Lung (tissue), 11 donors: ENCODE measurements at regions not wholly inside any gene's neighbourhood (a gene's known extent, or its start where the extent isn't known, plus 50 kb on each side); places are given as distances from the start of the nearest gene placed in this dataset.

Source experiments
- ATAC-seq: fragments of 200-7000 bp; cut with Tn5 transposase; one replicate; pipeline ENCODE4 v1.9.1; 2020; ENCODE audit warnings: moderate number of reproducible peaks; ENCODE audit not compliant: insufficient read depth, low FRiP score
- DNase-seq, 3 donors: peaks; one replicate each; pipeline ENCODE4 v3.0.0-alpha.2; 2013 to 2017
- H3K27ac ChIP-seq, 2 donors: one replicate each; pipeline ENCODE4 v1.5.1; 2013; ENCODE audit warnings: mild to moderate bottlenecking in 2 of 2, moderate library complexity in 2 of 2, control low read depth in 1 of 2, inconsistent platforms in 1 of 2, low read depth in 1 of 2, low read length in 1 of 2
- H3K27me3 ChIP-seq, 3 donors: one replicate each; pipeline ENCODE4 v1.5.1; 2013; ENCODE audit warnings: low read length in 2 of 3; ENCODE audit not compliant: control insufficient read depth in 3 of 3, insufficient read depth in 3 of 3
- H3K36me3 ChIP-seq, 4 donors: one replicate each; pipeline ENCODE4 v1.5.1; 2013; ENCODE audit warnings: low read length in 4 of 4, mild to moderate bottlenecking in 1 of 4, moderate library complexity in 1 of 4; ENCODE audit not compliant: control insufficient read depth in 4 of 4, insufficient read depth in 4 of 4
- H3K4me1 ChIP-seq, 5 donors: one replicate each; pipeline ENCODE4 v1.5.1; 2013; ENCODE audit warnings: low read length in 5 of 5, mild to moderate bottlenecking in 2 of 5, moderate library complexity in 1 of 5; ENCODE audit not compliant: control insufficient read depth in 5 of 5, insufficient read depth in 5 of 5
- H3K4me3 ChIP-seq: one replicate; pipeline ENCODE4 v1.5.1; 2013; ENCODE audit warnings: mild to moderate bottlenecking, control low read depth, moderate library complexity
- H3K9ac ChIP-seq, 2 donors: one replicate each; pipeline ENCODE4 v1.5.1; 2013; ENCODE audit warnings: low read length in 2 of 2, control low read depth in 1 of 2; ENCODE audit not compliant: insufficient read depth in 1 of 2
- H3K9me3 ChIP-seq, 4 donors: one replicate each; pipeline ENCODE4 v1.5.1; 2013; ENCODE audit warnings: low read length in 3 of 4, mild to moderate bottlenecking in 1 of 4, moderate library complexity in 1 of 4; ENCODE audit not compliant: control insufficient read depth in 4 of 4, insufficient read depth in 3 of 4
- CTCF ChIP-seq: IDR thresholded peaks from 2 replicates; pipeline ENCODE4 v1.5.1; 2012; ENCODE audit warnings: mild to moderate bottlenecking; ENCODE audit errors: control extremely low read depth, extremely low read depth
- WGBS, 2 donors: extraction: QIAGEN DNeasy Blood & Tissue Kit; methylation state at CpG; one replicate each; pipeline ENCODE4 v1.1.7; 2013; 5-methylcytosine and 5-hydroxymethylcytosine counted together
- donor health status: control.
- donor health status: control.
- donor health status: Bipolar disorder and iron deficiency.
- donor health status: healthy.
- donor health status: DM: yes; HTN: yes; CAD: no.

GRCh38 chr18:57922885-57923284, 119.8 kb upstream of the ATP8B1 start:
- Histone ChIP-seq H3K4me1 (no peaks in the 10 kb centered on the region), H3K27me3 (no peaks in the 10 kb centered on the region), H3K9ac (no peak overlapping the region), H3K36me3 (no peaks in the 10 kb centered on the region), H3K4me3 (no peak overlapping the region), H3K9me3 (no peaks in the 10 kb centered on the region), H3K27ac (no peak overlapping the region)
- DNase-seq (no peak), ATAC-seq (no peak)
- 89 to 96% methylated on average over 3 of the region's 3 CpGs for WGBS, 2 donors
- TF ChIP-seq CTCF, result no peak

- no peak for TF ChIP-seq CTCF
- DNase-seq (no peak), ATAC-seq (no peak)
- Histone ChIP-seq H3K9me3 (no peaks in the 10 kb centered on the region), H3K4me1 (peaks cover 0 to under 1% (median 0%) of the 10 kb centered on the region in 5 donors), H3K4me3 (no peak overlapping the region), H3K27me3 (no peaks in the 10 kb centered on the region), H3K36me3 (no peaks in the 10 kb centered on the region), H3K27ac (no peak overlapping the region), H3K9ac (no peak overlapping the region)
- WGBS, 2 donors, result 75 to 87% methylated on average over 4 of the region's 4 CpGs
These were observed 118.6 kb upstream of the ATP8B1 start for GRCh38 chr18:57921708-57922107.

- no peak overlapping the region for H3K27ac ChIP-seq
- H3K36me3 ChIP-seq, result no peaks in the 10 kb centered on the region
- no peak for ATAC-seq
- H3K9me3 ChIP-seq, result peaks cover 0 to 2% (median 0%) of the 10 kb centered on the region in 4 donors
- H3K27me3 ChIP-seq, result no peaks in the 10 kb centered on the region
- DNase-seq, result no peak
- WGBS, 2 donors, result 83 to 85% methylated on average over 1 of the region's 1 CpG
- H3K4me1 ChIP-seq, result peaks cover 0 to 18% (median 10%) of the 10 kb centered on the region in 5 donors
- TF ChIP-seq CTCF, result no peak
- H3K9ac ChIP-seq, result no peak overlapping the region
- H3K4me3 ChIP-seq, result no peak overlapping the region
These were observed 116.9 kb upstream of the ATP8B1 start for GRCh38 chr18:57920036-57920435.

GRCh38 chr18:57918601-57919000, 115.5 kb upstream of the ATP8B1 start:
- peaks cover 0 to 2% (median 0%) of the 10 kb centered on the region in 4 donors for H3K9me3 ChIP-seq
- no peaks in the 10 kb centered on the region for H3K36me3 ChIP-seq
- H3K27me3 ChIP-seq, result no peaks in the 10 kb centered on the region
- 90 to 95% methylated on average over 3 of the region's 3 CpGs for WGBS, 2 donors
- H3K4me3 ChIP-seq, result no peak overlapping the region
- DNase-seq (no peak), ATAC-seq (no peak)
- TF ChIP-seq CTCF, result no peak
- no peak overlapping the region for H3K9ac ChIP-seq
- peaks cover 0 to 24% (median 10%) of the 10 kb centered on the region in 5 donors for H3K4me1 ChIP-seq
- H3K27ac ChIP-seq, result no peak overlapping the region
